GM12878 (cell line): ENCODE measurements at regions not wholly inside any gene's neighbourhood (a gene's known extent, or its start where the extent isn't known, plus 50 kb on each side); places are given as distances from the start of the nearest gene placed in this dataset.

ENCODE experiments used
- ATAC-seq: fragments of 200-7000 bp; cut with Tn5 transposase; 3 replicates; pipeline ENCODE4 v1.9.1; 2020; ENCODE audit warnings: mild to moderate bottlenecking, moderate library complexity
- BruUV-seq: library from RNA; stranded (reverse); fragments of 400-500 nt; replicated peaks from 2 replicates; lab custom pipeline; 2021; lab: Mats Ljungman, UMichigan
- CTCF ChIA-PET: fragments of 300-600 bp; sonication (Branson Sonifier 250); formaldehyde crosslinking; extraction: SDS; loops from one replicate; lab custom pipeline; 2021; ENCODE audit warnings: inconsistent platforms; lab: Yijun Ruan, JAX
- POLR2A ChIA-PET: fragments of 350-600 bp; formaldehyde crosslinking; extraction: SDS; loops from one replicate; lab custom pipeline; 2021; ENCODE audit warnings: inconsistent platforms; lab: Charles Lee
- RAD21 ChIA-PET: fragments of 300-600 bp; sonication (Branson Sonifier 250); formaldehyde crosslinking; loops from one replicate; lab custom pipeline; 2023; ENCODE audit warnings: antibody characterized with exemption; ENCODE audit not compliant: unreplicated experiment; lab: Charles Lee
- SMC1A ChIA-PET: fragments of 300-600 bp; sonication (Branson Sonifier 250); formaldehyde crosslinking; loops from one replicate; lab custom pipeline; 2023; ENCODE audit not compliant: unreplicated experiment, uncharacterized antibody; lab: Charles Lee
- DNase-seq: peaks from one replicate; pipeline ENCODE4 v3.0.0-alpha.2; 2011; ENCODE audit warnings: low read depth, low spot score
- FAIRE-seq: peaks from 3 replicates; lab custom pipeline; 2011; peaks lifted over from hg19 to GRCh38; lab: Jason Lieb, UNC
- H2AFZ ChIP-seq: 2 replicates; pipeline ENCODE4 v1.6.0; 2011; ENCODE audit warnings: low read depth, low read length, control low read depth; ENCODE audit not compliant: control insufficient read depth
- H3K27ac ChIP-seq: 2 replicates; pipeline ENCODE4 v1.5.1; 2011; ENCODE audit warnings: control low read depth; ENCODE audit not compliant: control insufficient read depth, insufficient read depth
- H3K27me3 ChIP-seq, 2 experiments: replicated peaks in 1 of 2; 2 replicates each; pipeline versions ENCODE4 v1.6.0 to v1.6.1; 2011; ENCODE audit warnings: low read length in 1 of 2; ENCODE audit not compliant: control insufficient read depth in 2 of 2, insufficient read depth in 2 of 2
- H3K36me3 ChIP-seq, 2 experiments: 2 replicates each; pipeline ENCODE4 v1.5.1; 2011; ENCODE audit warnings: low read length in 1 of 2; ENCODE audit not compliant: control insufficient read depth in 2 of 2, insufficient read depth in 2 of 2
- H3K4me1 ChIP-seq: 2 replicates; pipeline ENCODE4 v1.6.1; 2011; ENCODE audit warnings: mild to moderate bottlenecking, low read length, moderate library complexity, mixed read lengths; ENCODE audit not compliant: control insufficient read depth, insufficient read depth
- H3K4me2 ChIP-seq: 2 replicates; pipeline ENCODE4 v1.6.0; 2011; ENCODE audit warnings: control low read depth; ENCODE audit not compliant: control insufficient read depth, insufficient read depth
- H3K4me3 ChIP-seq: fragments of 200-600 bp; sonication (generic); 2 replicates; pipeline ENCODE4 v1.5.1; 2016
- H3K79me2 ChIP-seq: 2 replicates; pipeline ENCODE4 v1.6.0; 2011; ENCODE audit warnings: low read length; ENCODE audit not compliant: control insufficient read depth, insufficient read depth
- H3K9ac ChIP-seq: 2 replicates; pipeline ENCODE4 v1.8.0; 2011; ENCODE audit warnings: low read length, control low read depth, mixed read lengths; ENCODE audit not compliant: control insufficient read depth, insufficient read depth
- H3K9me3 ChIP-seq: replicated peaks from 3 replicates; pipeline ENCODE4 v1.5.1; 2011; ENCODE audit warnings: mild to moderate bottlenecking, low read length; ENCODE audit not compliant: control insufficient read depth, insufficient read depth
- H4K20me1 ChIP-seq: 2 replicates; pipeline ENCODE4 v1.6.0; 2011; ENCODE audit not compliant: control insufficient read depth, insufficient read depth
- CBFB ChIP-seq: IDR thresholded peaks from 2 replicates; pipeline ENCODE4 v1.6.1; 2016; ENCODE audit warnings: antibody characterized with exemption, low read depth
- HCFC1 ChIP-seq: fragments of 150-350 bp; IDR thresholded peaks from 2 replicates; pipeline ENCODE4 v1.6.1; 2014; ENCODE audit warnings: low read length
- IKZF2 ChIP-seq, 2 experiments: fragments of 450-650 bp; IDR thresholded peaks; 2 replicates each; pipeline ENCODE4 v1.6.1; 2017; ENCODE audit warnings: mild to moderate bottlenecking in 2 of 2, moderate library complexity in 2 of 2
- KLF5 ChIP-seq: fragments of 450-650 bp; IDR thresholded peaks from 2 replicates; pipeline ENCODE4 v1.6.1; 2014; ENCODE audit warnings: mild to moderate bottlenecking; ENCODE audit not compliant: partially characterized antibody
- NR2F1 ChIP-seq: fragments of 450-650 bp; conservative IDR thresholded peaks from 2 replicates; pipeline ENCODE4 v1.6.1; 2017; ENCODE audit warnings: mild to moderate bottlenecking
- NRF1 ChIP-seq: conservative IDR thresholded peaks from 2 replicates; pipeline ENCODE4 v1.6.1; 2011; ENCODE audit warnings: mild to moderate bottlenecking, low read depth, low read length, improper control_type of control experiment
- PAX5 ChIP-seq: IDR thresholded peaks from 2 replicates; pipeline ENCODE4 v1.6.1; 2011; ENCODE audit warnings: low read depth, low read length, borderline replicate concordance
- RBBP5 ChIP-seq: fragments of 200-600 bp; sonication (generic); conservative IDR thresholded peaks from 2 replicates; pipeline ENCODE4 v1.6.1; 2016
- SP1 ChIP-seq: IDR thresholded peaks from one replicate; pipeline ENCODE4 v1.6.1; 2011; ENCODE audit warnings: low read depth, low read length
- TAF1 ChIP-seq: IDR thresholded peaks from 2 replicates; pipeline ENCODE4 v1.6.1; 2011; ENCODE audit warnings: mild to moderate bottlenecking, low read depth, low read length, borderline replicate concordance
- TCF7 ChIP-seq: IDR thresholded peaks from 2 replicates; pipeline ENCODE4 v1.6.1; 2014; ENCODE audit warnings: antibody characterized with exemption, borderline replicate concordance
- YY1 ChIP-seq: IDR thresholded peaks from 2 replicates; pipeline ENCODE4 v1.6.1; 2011; ENCODE audit warnings: low read depth, mild to moderate bottlenecking, low read length
- ZNF384 ChIP-seq: IDR thresholded peaks from 2 replicates; pipeline ENCODE4 v1.6.1; 2012; ENCODE audit warnings: low read depth, mild to moderate bottlenecking, low read length, improper control_type of control experiment, borderline replicate concordance
- ZSCAN29 ChIP-seq: fragments of 450-650 bp; IDR thresholded peaks from 2 replicates; pipeline ENCODE4 v1.6.1; 2017; ENCODE audit warnings: mild to moderate bottlenecking, moderate library complexity
- WGBS: methylation state at CpG from one replicate; pipeline ENCODE4 v1.1.6; 2016; ENCODE audit warnings: low lambda C conversion rate; ENCODE audit not compliant: insufficient replicate concordance, insufficient coverage; ENCODE audit errors: missing lambda C conversion rate; 5-methylcytosine and 5-hydroxymethylcytosine counted together
- in situ Hi-C: fragments of 300-500 bp; cut with MboI; formaldehyde crosslinking; loops from 9 replicates; pipeline ENCODE4 v1.14.3; 2018; ENCODE audit warnings: mixed read lengths
- intact Hi-C: fragments of 100-400 bp; cut with micrococcal nuclease; formaldehyde crosslinking; loops from one replicate; pipeline ENCODE4 v1.14.2; 2022; ENCODE audit not compliant: unreplicated experiment
- TF ChIP-seq, protein P1 (sequence below): IDR thresholded peaks from 2 replicates; pipeline ENCODE4 v1.6.1; 2011; ENCODE audit warnings: low read depth, low read length, improper control_type of control experiment, borderline replicate concordance
- TF ChIP-seq, protein P2 (sequence below): fragments of 450-650 bp; IDR thresholded peaks from 2 replicates; pipeline ENCODE4 v1.6.1; 2016; ENCODE audit warnings: mild to moderate bottlenecking
- TF ChIP-seq, protein P3 (sequence below): fragments of 450-650 bp; IDR thresholded peaks from 2 replicates; pipeline ENCODE4 v1.6.1; 2018; ENCODE audit warnings: mild to moderate bottlenecking, low read depth, moderate library complexity; ENCODE audit not compliant: partially characterized antibody
- TF ChIP-seq, protein P4 (sequence below): IDR thresholded peaks from 2 replicates; pipeline ENCODE4 v1.6.1; 2011; ENCODE audit warnings: mild to moderate bottlenecking, low read depth, low read length, moderate library complexity; ENCODE audit not compliant: insufficient replicate concordance

DNA sequence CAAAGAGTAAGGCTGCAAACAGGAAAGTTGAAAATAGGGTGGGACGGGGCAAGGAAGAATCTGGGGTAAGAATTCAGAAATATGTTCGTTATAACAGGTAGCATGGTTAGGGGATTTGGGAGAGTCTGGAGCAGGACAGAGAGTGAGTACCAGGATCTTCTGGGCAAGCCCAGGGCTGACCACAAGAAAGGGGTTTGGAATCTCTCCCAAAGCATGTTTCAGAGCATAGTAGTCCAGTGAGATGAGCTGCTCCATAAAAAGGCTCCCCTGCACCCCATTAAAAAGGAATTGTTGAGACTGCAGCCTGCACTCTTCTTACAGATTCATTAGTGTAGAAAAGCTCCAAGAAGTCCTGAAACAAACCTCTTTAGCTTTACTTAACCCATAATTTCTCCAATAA, 291.1 kb downstream of the MTX2 start:
- Histone ChIP-seq H3K9me3 (no peaks in the 10 kb centered on the region), H3K9ac (no peak overlapping the region), H3K4me2 (no peak overlapping the region), H2AFZ (no peak overlapping the region), H3K27ac (no peak overlapping the region), H3K27me3 (0 out of 4 replicates have a peak, but pooled peaks cover 0 to 3% of the 10 kb centered on the region in 2 experiments), H3K79me2 (no peaks in the 10 kb centered on the region), H3K4me3 (no peak overlapping the region), H3K4me1 (no peaks in the 10 kb centered on the region), H3K36me3 (no peaks in the 10 kb centered on the region), H4K20me1 (no peaks in the 10 kb centered on the region)
- ChIA-PET POLR2A (no interaction called here), CTCF (interaction anchor here (0.6 to 3.1 kb wide), 9 partner anchors 14 to 589 kb away, joined by 3 to 17 read pairs (median 4); no protein-coding TSS in a partner anchor), SMC1A (interaction anchor here (0.6 to 2.0 kb wide), 6 partner anchors 11 to 588 kb away, joined by 3 to 5 read pairs (median 4); no protein-coding TSS in a partner anchor), RAD21 (interaction anchor here (1.2 kb wide), 1 partner anchor 588 kb away, joined by 3 read pairs; no protein-coding TSS in a partner anchor)
- in situ Hi-C loops (no loop called here), intact Hi-C loops (no loop called here)
- no peak for FAIRE-seq
- no TSS peak for BruUV-seq
- no peak for ATAC-seq
- no peak for DNase-seq
- WGBS = 40% methylated on average over 1 of the region's 2 CpGs
- no peak for TF ChIP-seq NR2F1
- TF ChIP-seq SP1 = no peak
- TF ChIP-seq HCFC1 = no peak
- TF ChIP-seq, protein P1, sequence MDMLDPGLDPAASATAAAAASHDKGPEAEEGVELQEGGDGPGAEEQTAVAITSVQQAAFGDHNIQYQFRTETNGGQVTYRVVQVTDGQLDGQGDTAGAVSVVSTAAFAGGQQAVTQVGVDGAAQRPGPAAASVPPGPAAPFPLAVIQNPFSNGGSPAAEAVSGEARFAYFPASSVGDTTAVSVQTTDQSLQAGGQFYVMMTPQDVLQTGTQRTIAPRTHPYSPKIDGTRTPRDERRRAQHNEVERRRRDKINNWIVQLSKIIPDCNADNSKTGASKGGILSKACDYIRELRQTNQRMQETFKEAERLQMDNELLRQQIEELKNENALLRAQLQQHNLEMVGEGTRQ = no peak
- no peak for TF ChIP-seq RBBP5
- no peak for TF ChIP-seq ZSCAN29
- no peak for TF ChIP-seq CBFB
- no peak for TF ChIP-seq TCF7
- no peak for TF ChIP-seq IKZF2 (IDR thresholded peaks at IDR 0.05)
- TF ChIP-seq NRF1 = no peak
- TF ChIP-seq, protein P2, sequence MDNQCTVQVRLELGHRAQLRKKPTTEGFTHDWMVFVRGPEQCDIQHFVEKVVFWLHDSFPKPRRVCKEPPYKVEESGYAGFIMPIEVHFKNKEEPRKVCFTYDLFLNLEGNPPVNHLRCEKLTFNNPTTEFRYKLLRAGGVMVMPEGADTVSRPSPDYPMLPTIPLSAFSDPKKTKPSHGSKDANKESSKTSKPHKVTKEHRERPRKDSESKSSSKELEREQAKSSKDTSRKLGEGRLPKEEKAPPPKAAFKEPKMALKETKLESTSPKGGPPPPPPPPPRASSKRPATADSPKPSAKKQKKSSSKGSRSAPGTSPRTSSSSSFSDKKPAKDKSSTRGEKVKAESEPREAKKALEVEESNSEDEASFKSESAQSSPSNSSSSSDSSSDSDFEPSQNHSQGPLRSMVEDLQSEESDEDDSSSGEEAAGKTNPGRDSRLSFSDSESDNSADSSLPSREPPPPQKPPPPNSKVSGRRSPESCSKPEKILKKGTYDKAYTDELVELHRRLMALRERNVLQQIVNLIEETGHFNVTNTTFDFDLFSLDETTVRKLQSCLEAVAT = no peak
- no peak for TF ChIP-seq ZNF384
- no peak for TF ChIP-seq TAF1
- TF ChIP-seq YY1 = no peak
- no peak for TF ChIP-seq PAX5
- TF ChIP-seq KLF5 = no peak
- TF ChIP-seq, protein P3, sequence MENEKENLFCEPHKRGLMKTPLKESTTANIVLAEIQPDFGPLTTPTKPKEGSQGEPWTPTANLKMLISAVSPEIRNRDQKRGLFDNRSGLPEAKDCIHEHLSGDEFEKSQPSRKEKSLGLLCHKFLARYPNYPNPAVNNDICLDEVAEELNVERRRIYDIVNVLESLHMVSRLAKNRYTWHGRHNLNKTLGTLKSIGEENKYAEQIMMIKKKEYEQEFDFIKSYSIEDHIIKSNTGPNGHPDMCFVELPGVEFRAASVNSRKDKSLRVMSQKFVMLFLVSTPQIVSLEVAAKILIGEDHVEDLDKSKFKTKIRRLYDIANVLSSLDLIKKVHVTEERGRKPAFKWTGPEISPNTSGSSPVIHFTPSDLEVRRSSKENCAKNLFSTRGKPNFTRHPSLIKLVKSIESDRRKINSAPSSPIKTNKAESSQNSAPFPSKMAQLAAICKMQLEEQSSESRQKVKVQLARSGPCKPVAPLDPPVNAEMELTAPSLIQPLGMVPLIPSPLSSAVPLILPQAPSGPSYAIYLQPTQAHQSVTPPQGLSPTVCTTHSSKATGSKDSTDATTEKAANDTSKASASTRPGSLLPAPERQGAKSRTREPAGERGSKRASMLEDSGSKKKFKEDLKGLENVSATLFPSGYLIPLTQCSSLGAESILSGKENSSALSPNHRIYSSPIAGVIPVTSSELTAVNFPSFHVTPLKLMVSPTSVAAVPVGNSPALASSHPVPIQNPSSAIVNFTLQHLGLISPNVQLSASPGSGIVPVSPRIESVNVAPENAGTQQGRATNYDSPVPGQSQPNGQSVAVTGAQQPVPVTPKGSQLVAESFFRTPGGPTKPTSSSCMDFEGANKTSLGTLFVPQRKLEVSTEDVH = no peak
- TF ChIP-seq, protein P4, sequence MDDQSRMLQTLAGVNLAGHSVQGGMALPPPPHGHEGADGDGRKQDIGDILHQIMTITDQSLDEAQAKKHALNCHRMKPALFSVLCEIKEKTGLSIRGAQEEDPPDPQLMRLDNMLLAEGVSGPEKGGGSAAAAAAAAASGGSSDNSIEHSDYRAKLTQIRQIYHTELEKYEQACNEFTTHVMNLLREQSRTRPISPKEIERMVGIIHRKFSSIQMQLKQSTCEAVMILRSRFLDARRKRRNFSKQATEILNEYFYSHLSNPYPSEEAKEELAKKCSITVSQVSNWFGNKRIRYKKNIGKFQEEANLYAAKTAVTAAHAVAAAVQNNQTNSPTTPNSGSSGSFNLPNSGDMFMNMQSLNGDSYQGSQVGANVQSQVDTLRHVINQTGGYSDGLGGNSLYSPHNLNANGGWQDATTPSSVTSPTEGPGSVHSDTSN = no peak
